ENCODE measurements at regions not wholly inside any gene's neighbourhood (a gene's known extent, or its start where the extent isn't known, plus 50 kb on each side); places are given as distances from the start of the nearest gene placed in this dataset.
"Not testable (repeated sequence)": the region's sequence is repeated elsewhere in the genome, so short reads cannot be mapped to it uniquely, and the experiment has no call there.

DNA sequence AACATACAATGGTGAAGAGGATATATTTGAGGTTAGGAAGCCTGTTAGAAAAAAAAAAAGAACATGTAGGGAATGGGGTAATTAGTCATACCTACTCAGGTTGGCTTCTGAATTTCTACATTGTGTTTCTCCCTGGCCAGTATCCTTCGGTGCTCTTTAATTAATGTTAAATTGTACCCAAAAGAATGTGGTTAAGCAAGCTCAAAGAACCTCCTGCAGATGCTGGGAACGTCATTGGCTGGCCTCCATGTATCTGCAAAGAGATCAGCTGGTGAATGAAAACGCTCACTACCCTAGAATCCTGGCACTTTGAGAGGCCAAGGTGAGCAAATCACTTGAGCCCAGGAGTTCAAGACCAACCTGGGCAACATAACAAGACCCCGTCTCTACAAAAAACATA lies 942.3 kb upstream of the PRKX start:
- no peaks in the 10 kb centered on the region for H3K27me3 ChIP-seq (ENCODE audit: insufficient read depth, low read length)
- H3K4me3 ChIP-seq (ENCODE audit: low read length) = no peak overlapping the region
- 86% methylated on average over 4 of the region's 4 CpGs for WGBS
- no peaks in the 10 kb centered on the region for H3K36me3 ChIP-seq (ENCODE audit: insufficient read depth, low read length)
- no peak overlapping the region for H3K27ac ChIP-seq (ENCODE audit: low read depth, low read length)
- no peaks in the 10 kb centered on the region for H3K4me1 ChIP-seq (ENCODE audit: insufficient read depth, low read length)
- no peaks in the 10 kb centered on the region for H3K9me3 ChIP-seq (ENCODE audit: insufficient read depth, low read depth, low read length)
- H3K9ac ChIP-seq (ENCODE audit: low read depth, low read length) = no peak overlapping the region

DNA sequence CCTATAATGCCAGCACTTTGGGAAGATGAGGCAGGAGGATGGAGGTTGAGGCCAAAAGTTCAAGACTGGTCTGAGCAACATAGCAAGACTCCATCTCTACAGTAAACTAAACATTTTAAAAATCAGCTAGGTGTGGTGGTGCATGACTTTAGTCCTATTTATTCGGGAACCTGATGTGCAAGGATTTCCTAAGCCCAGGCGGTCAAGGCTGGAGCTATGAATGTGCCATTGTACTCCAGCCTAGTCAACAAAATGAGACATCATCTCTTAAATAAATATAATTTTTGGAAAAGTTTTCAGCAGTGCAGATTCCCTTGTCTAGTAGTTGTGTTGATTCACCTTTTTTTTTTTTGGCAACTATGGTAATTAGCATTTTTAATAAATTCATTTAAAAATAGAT lies 928.7 kb upstream of the PRKX start:
- Histone ChIP-seq H3K36me3 (ENCODE audit: insufficient read depth, low read length) (no peaks in the 10 kb centered on the region), H3K27ac (ENCODE audit: low read depth, low read length) (no peak overlapping the region), H3K9ac (ENCODE audit: low read depth, low read length) (no peak overlapping the region), H3K4me1 (ENCODE audit: insufficient read depth, low read length) (no peaks in the 10 kb centered on the region), H3K9me3 (ENCODE audit: insufficient read depth, low read depth, low read length) (no peaks in the 10 kb centered on the region), H3K27me3 (ENCODE audit: insufficient read depth, low read length) (no peaks in the 10 kb centered on the region), H3K4me3 (ENCODE audit: low read length) (no peak overlapping the region)
- WGBS = no CpG with 5 or more reads among the region's 2 CpGs

DNA sequence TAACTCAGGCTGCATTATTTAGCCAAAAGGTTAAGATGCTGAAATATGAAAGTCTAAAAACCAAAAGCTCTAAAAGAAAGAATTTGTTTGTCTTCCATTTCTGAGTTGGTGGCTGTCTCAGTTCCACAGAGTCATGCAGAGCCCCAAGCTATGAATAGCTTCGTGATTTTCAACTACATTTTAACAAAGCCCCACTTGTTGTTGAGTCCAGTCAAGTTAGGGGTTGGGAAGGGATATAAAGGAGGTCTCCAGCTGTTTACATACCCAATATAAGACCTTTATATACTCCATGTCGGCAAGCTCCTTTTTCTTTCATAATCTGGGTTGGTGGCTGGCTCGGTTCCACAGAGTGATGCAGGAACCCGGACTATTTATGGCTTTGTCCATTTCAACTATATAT lies 924.6 kb upstream of the PRKX start:
- Histone ChIP-seq H3K27me3 (ENCODE audit: insufficient read depth, low read length) (no peaks in the 10 kb centered on the region), H3K4me3 (ENCODE audit: low read length) (no peak overlapping the region), H3K27ac (ENCODE audit: low read depth, low read length) (no peak overlapping the region), H3K36me3 (ENCODE audit: insufficient read depth, low read length) (no peaks in the 10 kb centered on the region), H3K9me3 (ENCODE audit: insufficient read depth, low read depth, low read length) (no peaks in the 10 kb centered on the region), H3K4me1 (ENCODE audit: insufficient read depth, low read length) (no peaks in the 10 kb centered on the region), H3K9ac (ENCODE audit: low read depth, low read length) (no peak overlapping the region)
- 100% methylated on average over 3 of the region's 4 CpGs for WGBS

DNA sequence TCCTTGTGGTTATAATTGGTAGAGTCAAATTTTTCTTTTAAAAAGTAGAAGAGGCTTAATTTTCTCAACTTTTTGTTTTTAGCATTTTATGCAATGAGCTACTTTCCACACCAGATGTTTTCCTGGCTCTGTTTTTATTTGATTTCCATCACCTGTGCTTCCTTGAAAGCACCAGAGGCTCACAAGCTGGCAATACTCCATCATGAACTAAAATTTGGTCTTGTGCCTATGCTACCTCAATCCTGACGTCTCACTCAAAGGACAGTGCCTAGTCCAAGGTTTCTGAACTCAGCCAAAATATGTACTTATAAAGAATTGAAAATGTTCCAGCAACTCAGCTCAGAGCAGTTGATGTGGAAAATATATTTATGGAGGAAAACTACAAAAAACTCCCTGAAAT lies 914.0 kb upstream of the PRKX start:
- no peaks in the 10 kb centered on the region for H3K9me3 ChIP-seq (ENCODE audit: insufficient read depth, low read depth, low read length)
- H3K4me1 ChIP-seq (ENCODE audit: insufficient read depth, low read length) = peaks cover 7% of the 10 kb centered on the region; the same call in 1 of the 2 replicates
- no peak overlapping the region for H3K27ac ChIP-seq (ENCODE audit: low read depth, low read length)
- H3K36me3 ChIP-seq (ENCODE audit: insufficient read depth, low read length) = no peaks in the 10 kb centered on the region
- no peaks in the 10 kb centered on the region for H3K27me3 ChIP-seq (ENCODE audit: insufficient read depth, low read length)
- WGBS = 100% methylated on average over 1 of the region's 1 CpG
- H3K4me3 ChIP-seq (ENCODE audit: low read length) = no peak overlapping the region
- H3K9ac ChIP-seq (ENCODE audit: low read depth, low read length) = no peak overlapping the region

DNA sequence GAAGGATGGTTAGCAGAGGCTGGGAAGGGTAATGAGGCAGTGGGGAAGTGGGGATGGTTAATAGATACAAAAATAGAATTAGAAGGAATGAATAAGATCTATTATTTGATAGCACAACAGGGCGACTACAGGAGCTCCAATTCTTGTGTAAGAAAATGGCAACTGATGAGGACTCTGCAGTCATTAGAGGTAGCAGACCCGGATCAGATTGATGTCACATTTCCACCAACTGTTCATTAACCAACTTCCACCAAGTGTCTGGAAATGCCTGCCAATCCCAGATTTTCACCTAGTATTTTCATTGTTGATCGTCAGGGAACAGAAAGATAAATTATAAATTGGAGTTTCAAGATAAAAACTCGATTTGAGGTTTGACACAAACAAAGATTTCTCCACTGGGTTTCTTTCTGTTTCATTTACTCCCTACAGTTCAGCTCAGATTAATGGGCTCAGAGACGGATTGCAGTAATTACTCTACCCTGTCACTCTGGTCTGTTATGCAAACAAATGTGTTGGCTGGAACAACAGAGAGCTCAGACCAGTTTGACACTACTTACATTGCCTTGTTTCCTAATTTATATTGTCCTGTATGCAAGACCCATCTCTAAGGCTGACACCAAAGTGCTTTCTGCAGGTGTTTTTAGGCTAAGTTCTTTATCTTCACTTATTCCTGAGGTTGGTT lies 909.2 kb upstream of the PRKX start:
- no peak overlapping the region for H3K9ac ChIP-seq (ENCODE audit: low read depth, low read length)
- H3K27ac ChIP-seq (ENCODE audit: low read depth, low read length) = no peak overlapping the region
- 54% methylated on average over 3 of the region's 5 CpGs for WGBS
- no peak overlapping the region for H3K4me3 ChIP-seq (ENCODE audit: low read length)
- H3K4me1 ChIP-seq (ENCODE audit: insufficient read depth, low read length) = peaks cover 7% of the 10 kb centered on the region; the same call in 1 of the 2 replicates
- no peaks in the 10 kb centered on the region for H3K36me3 ChIP-seq (ENCODE audit: insufficient read depth, low read length)
- peaks cover 4% of the 10 kb centered on the region; the same call in 1 of the 2 replicates for H3K9me3 ChIP-seq (ENCODE audit: insufficient read depth, low read depth, low read length)
- H3K27me3 ChIP-seq (ENCODE audit: insufficient read depth, low read length) = no peaks in the 10 kb centered on the region

DNA sequence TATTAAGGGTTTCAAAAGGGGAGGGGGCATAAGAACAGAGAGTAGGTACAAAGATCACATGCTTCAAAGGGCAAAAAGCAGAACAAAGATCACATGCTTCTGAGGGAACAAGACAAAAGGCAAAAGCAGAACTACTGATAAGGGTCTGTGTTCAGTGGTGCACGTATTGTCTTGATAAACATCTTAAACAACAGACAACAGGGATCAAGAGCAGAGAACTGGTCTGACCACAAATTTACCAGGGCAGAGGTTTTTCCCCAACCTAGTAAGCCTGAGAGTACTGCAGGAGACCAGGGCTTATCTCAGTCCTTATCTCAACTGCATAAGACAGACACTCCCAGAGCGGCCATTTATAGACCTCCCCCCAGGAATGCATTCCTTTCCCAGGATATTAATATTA lies 900.2 kb upstream of the PRKX start:
- H3K27me3 ChIP-seq (ENCODE audit: insufficient read depth, low read length); H3K36me3 ChIP-seq (ENCODE audit: insufficient read depth, low read length); H3K4me1 ChIP-seq (ENCODE audit: insufficient read depth, low read length); H3K9me3 ChIP-seq (ENCODE audit: insufficient read depth, low read depth, low read length); H3K4me3 ChIP-seq (ENCODE audit: low read length); H3K27ac ChIP-seq (ENCODE audit: low read depth, low read length); H3K9ac ChIP-seq (ENCODE audit: low read depth, low read length): not testable (repeated sequence)
- 100% methylated on average over 2 of the region's 2 CpGs for WGBS

DNA sequence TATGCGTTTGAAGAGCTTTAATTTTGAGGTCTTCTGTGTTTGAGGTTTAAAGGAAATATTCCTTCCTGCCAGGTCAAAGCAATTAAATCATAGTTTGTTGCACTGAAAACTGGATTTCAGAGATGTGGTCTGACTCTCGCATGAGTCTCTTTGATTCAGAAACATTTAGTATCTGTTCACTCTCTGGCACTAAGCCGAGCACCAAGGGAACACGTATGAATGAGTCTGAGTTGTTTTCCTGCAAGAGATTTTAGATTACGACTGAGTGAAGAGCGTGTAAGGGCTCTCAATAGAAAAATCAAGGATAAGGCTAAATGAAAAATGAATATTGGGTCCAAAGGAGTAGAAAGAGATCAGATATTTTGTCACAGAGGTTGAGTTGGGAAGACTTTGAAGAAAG lies 875.4 kb upstream of the PRKX start:
- Histone ChIP-seq H3K9ac (ENCODE audit: low read depth, low read length) (no peak overlapping the region), H3K27me3 (ENCODE audit: insufficient read depth, low read length) (no peaks in the 10 kb centered on the region), H3K36me3 (ENCODE audit: insufficient read depth, low read length) (no peaks in the 10 kb centered on the region), H3K4me1 (ENCODE audit: insufficient read depth, low read length) (no peaks in the 10 kb centered on the region), H3K9me3 (ENCODE audit: insufficient read depth, low read depth, low read length) (no peaks in the 10 kb centered on the region), H3K4me3 (ENCODE audit: low read length) (no peak overlapping the region), H3K27ac (ENCODE audit: low read depth, low read length) (no peak overlapping the region)
- WGBS = 95% methylated on average over 6 of the region's 6 CpGs

DNA sequence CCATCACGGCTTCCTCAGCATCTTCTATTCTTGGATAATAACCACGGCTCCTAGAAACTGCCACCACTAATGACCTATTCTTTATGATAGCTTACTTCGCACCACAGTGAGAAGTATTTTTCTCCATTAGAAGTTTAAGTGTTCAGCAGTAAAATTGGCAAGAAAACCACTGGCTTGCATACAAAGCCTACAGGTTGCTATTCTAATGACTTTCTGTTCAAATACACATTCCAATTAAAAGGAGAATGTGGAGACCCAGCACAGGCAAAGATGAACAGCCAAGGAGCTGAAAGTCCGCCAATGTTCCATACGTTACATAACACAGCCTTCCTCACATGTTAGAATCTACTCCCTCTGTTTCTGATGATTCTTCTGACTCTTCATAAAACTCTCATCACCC lies 875.0 kb upstream of the PRKX start:
- H3K27ac ChIP-seq (ENCODE audit: low read depth, low read length) = no peak overlapping the region
- no peaks in the 10 kb centered on the region for H3K27me3 ChIP-seq (ENCODE audit: insufficient read depth, low read length)
- no peaks in the 10 kb centered on the region for H3K9me3 ChIP-seq (ENCODE audit: insufficient read depth, low read depth, low read length)
- no peaks in the 10 kb centered on the region for H3K36me3 ChIP-seq (ENCODE audit: insufficient read depth, low read length)
- no peak overlapping the region for H3K9ac ChIP-seq (ENCODE audit: low read depth, low read length)
- 93% methylated on average over 5 of the region's 5 CpGs for WGBS
- no peak overlapping the region for H3K4me3 ChIP-seq (ENCODE audit: low read length)
- no peaks in the 10 kb centered on the region for H3K4me1 ChIP-seq (ENCODE audit: insufficient read depth, low read length)

DNA sequence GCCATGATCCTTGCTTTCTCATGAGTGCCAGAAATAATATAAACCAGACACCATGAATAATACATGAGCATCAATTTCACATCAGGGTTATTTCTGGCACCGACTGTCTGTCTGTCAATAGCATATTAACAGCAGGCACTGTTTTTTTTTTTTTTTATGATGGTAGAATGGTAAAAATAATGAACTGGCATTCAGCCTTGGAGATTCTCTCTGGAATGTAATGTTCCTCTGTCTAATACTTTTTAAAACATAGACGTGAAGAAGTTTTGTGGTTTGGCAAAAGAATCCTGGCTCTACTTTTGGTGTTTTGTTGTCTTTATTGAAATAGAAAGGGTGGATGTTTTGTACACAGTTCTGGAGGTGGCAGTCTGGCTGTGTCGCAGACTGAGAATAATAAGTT lies 874.6 kb upstream of the PRKX start:
- WGBS = 100% methylated on average over 3 of the region's 3 CpGs
- no peaks in the 10 kb centered on the region for H3K27me3 ChIP-seq (ENCODE audit: insufficient read depth, low read length)
- no peak overlapping the region for H3K27ac ChIP-seq (ENCODE audit: low read depth, low read length)
- no peaks in the 10 kb centered on the region for H3K9me3 ChIP-seq (ENCODE audit: insufficient read depth, low read depth, low read length)
- no peak overlapping the region for H3K9ac ChIP-seq (ENCODE audit: low read depth, low read length)
- H3K4me1 ChIP-seq (ENCODE audit: insufficient read depth, low read length) = no peaks in the 10 kb centered on the region
- H3K36me3 ChIP-seq (ENCODE audit: insufficient read depth, low read length) = no peaks in the 10 kb centered on the region
- H3K4me3 ChIP-seq (ENCODE audit: low read length) = no peak overlapping the region

DNA sequence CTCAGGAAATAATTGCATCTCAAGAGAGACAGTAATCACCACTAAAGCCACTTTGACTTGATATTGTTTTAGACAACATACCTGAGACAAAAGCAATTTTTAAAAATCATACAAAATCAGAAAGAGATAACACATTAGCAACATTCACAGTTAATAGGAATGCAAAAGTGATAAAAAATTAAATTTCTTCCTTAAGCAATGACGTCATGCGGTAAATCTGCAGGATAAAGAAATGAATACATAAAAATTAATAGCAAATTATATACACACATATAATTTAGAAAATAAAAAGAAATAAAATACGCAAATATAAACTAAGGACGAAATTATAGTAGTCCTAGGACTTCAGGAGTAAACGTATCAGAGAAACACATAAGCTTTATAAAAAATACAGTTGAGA lies 866.5 kb upstream of the PRKX start:
- H3K4me1 ChIP-seq (ENCODE audit: insufficient read depth, low read length) = no peaks in the 10 kb centered on the region
- no peaks in the 10 kb centered on the region for H3K9me3 ChIP-seq (ENCODE audit: insufficient read depth, low read depth, low read length)
- no peak overlapping the region for H3K27ac ChIP-seq (ENCODE audit: low read depth, low read length)
- no CpG with 5 or more reads among the region's 5 CpGs for WGBS
- H3K4me3 ChIP-seq (ENCODE audit: low read length) = no peak overlapping the region
- no peak overlapping the region for H3K9ac ChIP-seq (ENCODE audit: low read depth, low read length)
- no peaks in the 10 kb centered on the region for H3K36me3 ChIP-seq (ENCODE audit: insufficient read depth, low read length)
- no peaks in the 10 kb centered on the region for H3K27me3 ChIP-seq (ENCODE audit: insufficient read depth, low read length)

DNA sequence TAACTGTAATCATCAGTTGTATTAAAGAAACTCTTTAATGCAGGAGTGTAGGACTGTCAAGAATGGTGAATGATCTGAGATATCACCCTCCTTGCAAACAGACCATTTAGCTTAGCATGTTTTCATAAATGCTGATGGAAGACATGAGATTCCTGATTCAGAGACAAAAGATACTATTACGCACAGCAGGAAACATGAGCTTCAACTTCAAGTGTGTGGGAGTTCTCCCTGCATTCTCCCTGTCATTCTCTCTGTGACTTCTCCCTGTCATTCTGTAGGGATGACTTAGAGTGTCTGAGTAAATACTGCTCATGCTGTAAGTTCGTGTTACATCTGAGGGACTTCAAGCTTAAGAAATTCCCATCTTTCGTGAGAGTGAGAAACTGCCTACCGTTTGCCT lies 866.0 kb upstream of the PRKX start:
- H3K9ac ChIP-seq (ENCODE audit: low read depth, low read length) = no peak overlapping the region
- no peaks in the 10 kb centered on the region for H3K9me3 ChIP-seq (ENCODE audit: insufficient read depth, low read depth, low read length)
- 80% methylated on average over 4 of the region's 4 CpGs for WGBS
- H3K27me3 ChIP-seq (ENCODE audit: insufficient read depth, low read length) = no peaks in the 10 kb centered on the region
- no peaks in the 10 kb centered on the region for H3K4me1 ChIP-seq (ENCODE audit: insufficient read depth, low read length)
- no peak overlapping the region for H3K27ac ChIP-seq (ENCODE audit: low read depth, low read length)
- no peaks in the 10 kb centered on the region for H3K36me3 ChIP-seq (ENCODE audit: insufficient read depth, low read length)
- H3K4me3 ChIP-seq (ENCODE audit: low read length) = no peak overlapping the region

DNA sequence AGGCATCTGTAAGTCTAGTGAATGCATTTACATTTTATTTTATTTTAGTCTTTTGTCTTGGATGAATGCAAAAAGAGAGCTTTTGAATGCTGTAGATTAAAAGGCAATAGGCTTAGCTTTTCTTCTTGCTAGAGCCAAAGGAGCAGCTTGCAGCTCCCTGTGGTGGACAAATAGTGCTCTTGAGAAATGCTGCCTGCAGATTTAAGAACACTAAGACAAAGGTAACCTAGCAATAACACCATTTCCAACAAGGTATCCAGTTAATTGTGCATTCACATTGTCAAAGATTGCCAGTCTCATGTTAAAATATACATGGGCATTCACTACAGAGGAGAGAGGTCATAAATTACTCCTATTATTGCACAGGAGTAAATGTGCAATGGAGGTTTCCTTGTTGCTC lies 859.2 kb upstream of the PRKX start:
- Histone ChIP-seq H3K4me3 (ENCODE audit: low read length) (no peak overlapping the region), H3K9me3 (ENCODE audit: insufficient read depth, low read depth, low read length) (0 out of 2 replicates have a peak, but pooled peaks cover 4% of the 10 kb centered on the region), H3K27me3 (ENCODE audit: insufficient read depth, low read length) (no peaks in the 10 kb centered on the region), H3K36me3 (ENCODE audit: insufficient read depth, low read length) (no peaks in the 10 kb centered on the region), H3K27ac (ENCODE audit: low read depth, low read length) (no peak overlapping the region), H3K4me1 (ENCODE audit: insufficient read depth, low read length) (0 out of 2 replicates have a peak, but pooled peaks cover 6% of the 10 kb centered on the region), H3K9ac (ENCODE audit: low read depth, low read length) (no peak overlapping the region)
